Astrocyte of the spinal cord (primary cell): ENCODE measurements at regions not wholly inside any gene's neighbourhood (a gene's known extent, or its start where the extent isn't known, plus 50 kb on each side); places are given as distances from the start of the nearest gene placed in this dataset.

ENCODE experiments used
- DNase-seq: peaks from one replicate; pipeline ENCODE4 v3.0.0; 2011; ENCODE audit warnings: low read depth, low spot score
- H3K4me3 ChIP-seq: 2 replicates; pipeline ENCODE4 v1.5.1; 2011; ENCODE audit warnings: low read depth, mild to moderate bottlenecking, low read length, moderate library complexity
- in situ Hi-C: cut with HindIII; loops from 2 replicates; pipeline ENCODE4 v1.10.0; 2017; ENCODE audit warnings: low sequenced_read_pairs
- TF ChIP-seq, protein P1 (sequence below): IDR thresholded peaks from 2 replicates; pipeline ENCODE4 v1.5.1; 2012; ENCODE audit warnings: low read depth, mild to moderate bottlenecking, low read length, inconsistent platforms

DNA sequence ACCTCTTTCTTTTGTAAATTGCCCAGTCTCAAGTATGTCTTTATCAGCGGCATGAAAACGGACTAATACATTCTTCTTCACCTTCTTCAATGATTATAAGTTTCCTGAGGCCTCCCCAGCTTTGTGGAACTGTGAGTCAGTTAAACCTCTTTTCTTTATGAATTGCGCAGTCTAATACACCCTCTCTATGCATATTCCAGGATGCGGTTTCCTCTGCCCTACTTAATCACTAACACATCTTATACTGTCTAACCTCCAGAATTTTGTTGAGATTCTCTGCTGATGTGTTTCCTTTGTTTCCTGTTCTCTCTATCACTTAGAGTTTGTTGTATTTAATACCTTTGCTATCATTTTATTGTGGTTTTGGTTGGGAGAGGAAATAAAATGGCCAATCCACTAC lies 145.4 kb downstream of the AEBP2 start:
- TF ChIP-seq, protein P1, sequence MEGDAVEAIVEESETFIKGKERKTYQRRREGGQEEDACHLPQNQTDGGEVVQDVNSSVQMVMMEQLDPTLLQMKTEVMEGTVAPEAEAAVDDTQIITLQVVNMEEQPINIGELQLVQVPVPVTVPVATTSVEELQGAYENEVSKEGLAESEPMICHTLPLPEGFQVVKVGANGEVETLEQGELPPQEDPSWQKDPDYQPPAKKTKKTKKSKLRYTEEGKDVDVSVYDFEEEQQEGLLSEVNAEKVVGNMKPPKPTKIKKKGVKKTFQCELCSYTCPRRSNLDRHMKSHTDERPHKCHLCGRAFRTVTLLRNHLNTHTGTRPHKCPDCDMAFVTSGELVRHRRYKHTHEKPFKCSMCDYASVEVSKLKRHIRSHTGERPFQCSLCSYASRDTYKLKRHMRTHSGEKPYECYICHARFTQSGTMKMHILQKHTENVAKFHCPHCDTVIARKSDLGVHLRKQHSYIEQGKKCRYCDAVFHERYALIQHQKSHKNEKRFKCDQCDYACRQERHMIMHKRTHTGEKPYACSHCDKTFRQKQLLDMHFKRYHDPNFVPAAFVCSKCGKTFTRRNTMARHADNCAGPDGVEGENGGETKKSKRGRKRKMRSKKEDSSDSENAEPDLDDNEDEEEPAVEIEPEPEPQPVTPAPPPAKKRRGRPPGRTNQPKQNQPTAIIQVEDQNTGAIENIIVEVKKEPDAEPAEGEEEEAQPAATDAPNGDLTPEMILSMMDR = no peak
- in situ Hi-C loops = no loop called here
- no peak for DNase-seq
- H3K4me3 ChIP-seq = no peak overlapping the region

DNA sequence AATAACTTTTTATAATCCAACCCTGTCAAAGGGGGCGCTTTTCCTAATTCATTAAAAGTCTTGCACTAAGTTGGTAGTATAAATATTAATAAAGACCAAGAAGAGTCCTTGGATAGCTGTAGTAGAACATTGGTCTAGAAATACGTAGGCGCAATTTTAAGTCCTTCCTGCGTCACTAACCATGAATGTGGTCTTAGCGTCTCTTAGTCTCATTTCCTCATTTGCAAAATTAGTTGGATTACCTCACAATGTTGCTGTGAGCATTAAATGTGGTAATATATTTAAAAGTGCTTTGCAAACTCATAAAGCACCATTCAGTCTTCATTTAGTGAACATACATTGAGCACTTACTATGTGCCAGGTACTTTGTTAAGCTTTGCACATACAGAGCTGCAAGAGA lies 149.7 kb downstream of the AEBP2 start:
- in situ Hi-C loops = no loop called here
- TF ChIP-seq, protein P1 = no peak
- H3K4me3 ChIP-seq = no peak overlapping the region
- no peak for DNase-seq

DNA sequence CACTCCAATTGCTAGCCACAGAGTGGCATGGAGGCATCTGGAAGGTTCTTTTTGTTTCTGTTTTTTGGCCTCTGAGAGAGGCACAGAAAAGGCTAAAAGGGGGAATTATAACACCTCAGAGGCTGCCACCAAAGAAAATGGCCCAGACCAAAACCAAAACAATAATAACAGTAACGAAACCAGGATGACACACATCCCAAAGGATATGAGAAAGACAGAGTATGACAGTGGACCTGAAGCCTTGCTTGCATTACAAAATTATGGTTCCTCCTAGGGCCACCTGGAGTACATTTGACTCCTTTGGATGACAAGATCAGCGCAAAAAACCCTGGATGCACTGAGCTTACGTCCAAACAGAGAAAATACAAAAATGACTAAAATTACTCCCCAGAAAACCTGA lies 152.7 kb downstream of the AEBP2 start:
- no peak for DNase-seq
- TF ChIP-seq, protein P1 = no peak
- in situ Hi-C loops = no loop called here
- no peak overlapping the region for H3K4me3 ChIP-seq

DNA sequence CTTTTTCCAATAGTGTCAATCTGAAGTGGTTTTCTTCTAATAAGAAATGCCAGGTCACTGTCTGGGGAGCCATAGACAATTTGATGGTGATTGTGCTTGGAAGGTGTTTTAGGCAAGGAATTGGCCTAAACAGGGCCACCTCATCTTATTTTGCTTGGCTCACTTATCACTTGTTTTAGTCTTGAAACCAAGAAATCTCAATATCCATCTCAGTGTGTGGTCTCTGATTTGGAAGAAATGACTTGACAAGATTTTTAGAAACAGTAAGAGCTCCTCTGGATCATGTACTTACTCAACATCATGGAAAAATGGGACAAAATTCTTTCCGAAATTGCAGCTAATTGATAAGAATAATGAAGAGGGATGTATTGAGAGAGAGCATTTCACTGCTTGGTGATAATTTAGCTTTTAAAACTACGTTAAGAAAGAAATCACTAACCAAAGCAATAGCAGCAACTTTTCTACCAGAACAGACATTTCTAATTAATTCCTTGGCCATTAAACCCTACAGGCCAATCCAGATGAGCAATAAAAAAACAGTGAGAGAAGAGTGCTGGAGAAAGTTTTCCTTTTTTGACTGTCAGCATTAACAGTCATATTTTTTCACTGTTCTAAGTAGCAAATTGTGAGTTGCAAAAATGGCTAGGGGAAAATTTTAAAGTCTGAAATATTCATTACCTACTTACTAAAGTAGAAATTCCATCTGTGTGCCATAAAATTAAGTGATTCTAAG lies 157.3 kb downstream of the AEBP2 start:
- in situ Hi-C loops = no loop called here
- no peak overlapping the region for H3K4me3 ChIP-seq
- DNase-seq = no peak
- TF ChIP-seq, protein P1 = no peak

DNA sequence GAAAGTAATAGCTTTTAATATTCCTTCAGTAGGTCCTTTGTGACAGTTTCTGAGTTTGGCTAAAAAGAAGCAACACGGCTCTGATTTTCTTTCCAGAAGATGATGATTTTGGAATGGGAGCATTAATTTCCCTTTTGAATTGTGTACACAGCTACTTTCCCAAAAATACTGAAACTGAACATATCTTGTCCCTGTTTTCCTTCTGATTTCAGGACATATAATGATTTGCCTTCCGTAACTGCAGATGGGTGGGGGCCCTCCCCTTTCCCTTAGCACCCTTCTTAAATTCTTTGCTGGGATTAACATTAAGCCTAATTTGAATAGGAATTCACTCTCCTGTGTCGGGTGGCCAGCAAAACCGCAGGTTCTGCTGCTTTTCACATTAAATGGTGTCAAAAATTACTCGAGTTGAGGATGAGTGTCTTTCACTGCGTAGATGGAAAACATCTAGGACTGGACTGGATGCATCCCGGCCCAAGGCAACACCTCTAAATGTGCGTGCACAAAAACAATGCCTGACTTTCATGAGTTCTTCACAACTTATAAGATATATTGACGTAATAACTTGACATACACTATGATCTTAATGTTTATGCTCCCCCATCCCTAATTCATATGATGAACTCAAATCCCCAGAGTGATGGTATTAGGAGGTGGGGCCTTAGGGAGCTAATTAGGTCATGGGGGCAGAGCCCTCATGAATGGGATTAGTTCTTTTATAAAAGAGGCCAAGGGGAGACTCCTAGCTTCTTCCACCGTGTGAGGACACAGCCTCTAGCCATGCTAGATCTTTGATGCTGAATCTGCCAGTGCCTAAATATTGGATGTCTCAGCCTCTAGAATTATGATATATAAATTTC lies 158.1 kb downstream of the AEBP2 start:
- in situ Hi-C loops = no loop called here
- no peak overlapping the region for H3K4me3 ChIP-seq
- no peak for DNase-seq
- TF ChIP-seq, protein P1 = no peak

DNA sequence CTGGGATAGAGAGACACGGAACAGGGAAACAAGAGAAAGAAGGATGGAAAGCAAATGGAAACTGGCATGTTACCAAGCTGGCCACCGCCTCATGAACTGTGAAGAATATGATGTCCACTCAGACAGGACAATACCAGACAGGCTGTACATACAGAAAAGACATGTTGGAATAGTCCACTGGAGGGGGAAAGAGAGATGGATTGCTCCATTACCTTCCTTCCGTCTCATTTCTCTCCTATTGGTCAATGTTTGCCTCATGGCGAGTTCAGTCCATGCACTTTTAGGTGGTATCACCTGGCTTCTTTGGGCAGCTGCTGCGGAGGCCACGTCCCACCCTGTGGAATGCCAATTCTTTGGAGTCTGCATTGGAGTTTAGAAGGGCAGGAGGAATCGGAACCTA lies 166.4 kb downstream of the AEBP2 start:
- TF ChIP-seq, protein P1 = no peak
- in situ Hi-C loops = no loop called here

More for the DNA sequence above, 166.4 kb downstream of the AEBP2 start:
- H3K4me3 ChIP-seq = no peak overlapping the region
- DNase-seq = no peak
